GM21576 (cell line): ENCODE measurements at regions not wholly inside any gene's neighbourhood (a gene's known extent, or its start where the extent isn't known, plus 50 kb on each side); places are given as distances from the start of the nearest gene placed in this dataset.

ENCODE experiments used
- ATAC-seq: cut with Tn5 transposase; IDR thresholded peaks from one replicate; pipeline ENCODE4 v1.9.1; 2021; ENCODE audit warnings: mild to moderate bottlenecking, moderate library complexity; ENCODE audit not compliant: unreplicated experiment

DNA sequence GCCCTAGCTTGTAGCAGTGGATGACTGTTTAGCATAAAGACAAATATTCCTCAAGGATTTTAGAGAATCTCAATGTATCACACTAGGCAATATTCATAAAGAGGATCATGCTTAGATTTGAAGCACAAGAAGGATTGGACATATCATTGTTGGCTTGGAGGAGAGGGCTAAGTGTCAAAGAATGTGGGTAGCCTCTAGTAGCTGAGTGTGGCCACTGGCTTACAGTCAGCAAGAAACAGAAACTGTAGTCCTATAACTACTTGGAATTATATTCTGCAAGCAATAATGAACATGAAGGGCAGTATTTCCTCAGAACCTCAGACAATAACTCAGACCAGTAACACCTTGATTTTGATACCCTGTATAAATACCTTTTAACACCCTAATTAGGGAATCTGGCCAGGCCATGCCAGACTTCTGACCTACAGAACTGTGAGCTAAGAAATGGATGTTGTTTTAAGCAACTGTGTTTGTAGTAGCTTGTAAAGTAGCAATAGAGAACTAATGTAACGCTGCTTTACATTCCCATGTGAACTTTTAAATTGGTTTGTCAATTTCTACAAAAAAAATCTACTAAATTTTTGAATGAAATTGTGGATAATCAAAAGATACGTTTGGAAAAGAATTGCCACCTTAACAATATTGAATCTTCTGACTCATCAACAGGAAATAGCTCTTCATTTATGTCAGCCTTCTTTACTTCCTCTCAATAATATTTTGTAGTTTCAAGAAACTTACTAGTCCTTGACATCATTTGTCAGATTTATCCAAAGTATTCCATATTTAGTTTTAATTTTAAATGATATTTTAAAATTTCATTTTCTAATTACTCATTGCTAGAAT is 65.2 kb upstream of the RSPO3 start:
- no peak for ATAC-seq

DNA sequence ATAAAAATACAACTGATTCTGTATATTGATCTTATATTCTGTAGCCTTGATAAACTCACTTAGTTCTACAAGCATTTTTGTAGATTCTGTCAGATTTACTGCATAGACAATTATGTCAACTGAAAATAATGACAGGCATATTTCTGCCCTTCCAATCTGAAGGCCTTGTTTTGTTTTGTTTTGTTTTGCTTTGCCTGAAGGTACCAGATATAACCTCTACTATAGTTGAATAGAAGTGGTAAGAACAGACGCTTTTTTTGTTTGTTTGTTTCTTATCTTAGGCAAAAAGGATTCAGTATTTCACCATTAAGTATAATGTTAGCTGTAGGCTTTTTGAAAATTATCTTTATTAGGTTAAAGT is 64.6 kb upstream of the RSPO3 start:
- no peak for ATAC-seq

DNA sequence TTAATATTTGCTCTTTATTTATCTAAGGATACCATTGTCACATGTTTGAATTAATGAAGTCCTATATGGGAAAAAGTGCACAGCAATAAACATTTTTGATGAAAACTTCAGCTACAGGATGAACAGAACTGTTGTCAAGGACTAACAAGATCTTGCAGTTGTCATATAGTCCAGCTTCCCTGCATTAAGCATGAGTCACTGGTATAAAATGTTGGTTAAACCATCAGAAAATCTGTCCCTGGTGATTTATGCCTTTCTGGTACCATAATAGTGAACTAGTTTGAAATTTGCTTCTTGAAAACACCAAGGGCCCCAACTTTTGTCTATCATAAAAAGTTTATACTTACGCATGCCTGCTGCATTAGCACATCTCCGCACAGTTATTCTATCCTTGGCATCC is 60.4 kb upstream of the RSPO3 start:
- ATAC-seq = no peak

DNA sequence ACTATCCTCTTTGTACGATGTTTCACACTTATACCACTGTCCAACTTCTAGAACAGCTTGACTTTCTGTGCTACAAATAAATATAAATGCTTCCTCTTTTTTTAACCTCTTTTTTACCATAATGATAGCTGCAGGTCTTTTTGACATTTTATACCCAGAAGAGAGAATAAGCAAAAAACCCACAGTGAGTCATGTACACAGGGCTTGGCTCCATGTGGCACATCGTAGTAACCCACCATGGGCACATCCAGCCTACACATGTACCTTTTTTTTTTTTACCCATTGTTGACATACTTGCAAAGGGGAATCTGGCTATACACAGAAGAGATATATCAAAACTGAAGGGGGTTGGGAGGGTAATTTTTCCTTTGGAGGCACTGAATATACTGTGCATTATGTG is 59.5 kb upstream of the RSPO3 start:
- ATAC-seq = no peak
